ENCODE measurements at regions not wholly inside any gene's neighbourhood (a gene's known extent, or its start where the extent isn't known, plus 50 kb on each side); places are given as distances from the start of the nearest gene placed in this dataset.

- H3K4me1 ChIP-seq: no peaks in the 10 kb centered on the region
- H3K27me3 ChIP-seq: no peaks in the 10 kb centered on the region
- TF ChIP-seq POLR2A (IDR thresholded peaks at IDR 0.05): no peak
- TF ChIP-seq CTCF (IDR thresholded peaks at IDR 0.05): no peak
- DNase-seq: no peak
- H3K36me3 ChIP-seq: no peaks in the 10 kb centered on the region
- H3K9me3 ChIP-seq: no peaks in the 10 kb centered on the region
- no peak overlapping the region for H3K27ac ChIP-seq
- H3K4me3 ChIP-seq: no peak overlapping the region
Observed at GRCh38 chr2:104405623-104406022, 448.3 kb upstream of the POU3F3 start.

- Histone ChIP-seq H3K27ac (no peak overlapping the region), H3K36me3 (no peaks in the 10 kb centered on the region), H3K4me3 (no peak overlapping the region), H3K9me3 (no peaks in the 10 kb centered on the region), H3K4me1 (no peaks in the 10 kb centered on the region), H3K27me3 (no peaks in the 10 kb centered on the region)
- no peak for DNase-seq
- no peak for TF ChIP-seq CTCF (IDR thresholded peaks at IDR 0.05)
- no peak for TF ChIP-seq POLR2A (IDR thresholded peaks at IDR 0.05)
Observed at GRCh38 chr2:104406261-104406726, 447.6 kb upstream of the POU3F3 start.

GRCh38 chr2:104407641-104408040 is 446.3 kb upstream of the POU3F3 start:
- H3K27ac ChIP-seq: no peak overlapping the region
- no peak for DNase-seq
- no peaks in the 10 kb centered on the region for H3K36me3 ChIP-seq
- no peaks in the 10 kb centered on the region for H3K4me1 ChIP-seq
- H3K9me3 ChIP-seq: no peaks in the 10 kb centered on the region
- no peak overlapping the region for H3K4me3 ChIP-seq
- H3K27me3 ChIP-seq: no peaks in the 10 kb centered on the region
- TF ChIP-seq CTCF (IDR thresholded peaks at IDR 0.05) (no peak), POLR2A (IDR thresholded peaks at IDR 0.05) (no peak)

GRCh38 chr2:104408266-104408665 is 445.6 kb upstream of the POU3F3 start:
- TF ChIP-seq POLR2A (IDR thresholded peaks at IDR 0.05) (no peak), CTCF (IDR thresholded peaks at IDR 0.05) (no peak)
- Histone ChIP-seq H3K27ac (no peak overlapping the region), H3K36me3 (no peaks in the 10 kb centered on the region)

GRCh38 chr2:104410136-104410535 is 443.8 kb upstream of the POU3F3 start:
- no peaks in the 10 kb centered on the region for H3K4me1 ChIP-seq
- no peak overlapping the region for H3K27ac ChIP-seq

More at GRCh38 chr2:104408266-104408665, 445.6 kb upstream of the POU3F3 start:
- no peak for DNase-seq
- H3K4me1 ChIP-seq: no peaks in the 10 kb centered on the region
- no peak overlapping the region for H3K4me3 ChIP-seq
- no peaks in the 10 kb centered on the region for H3K27me3 ChIP-seq
- H3K9me3 ChIP-seq: no peaks in the 10 kb centered on the region

GRCh38 chr2:104412384-104412783 is 441.5 kb upstream of the POU3F3 start:
- Histone ChIP-seq H3K4me3 (no peak overlapping the region), H3K36me3 (no peaks in the 10 kb centered on the region), H3K4me1 (no peaks in the 10 kb centered on the region), H3K9me3 (no peaks in the 10 kb centered on the region), H3K27ac (no peak overlapping the region), H3K27me3 (no peaks in the 10 kb centered on the region)
- TF ChIP-seq POLR2A (IDR thresholded peaks at IDR 0.05) (no peak), CTCF (IDR thresholded peaks at IDR 0.05) (peak in 4 of 6 experiments; percentile 38 to 66 (median 58))
- peak in 1 of 3 donors; percentile 70 for DNase-seq

More at GRCh38 chr2:104410136-104410535, 443.8 kb upstream of the POU3F3 start:
- Histone ChIP-seq H3K9me3 (no peaks in the 10 kb centered on the region), H3K27me3 (no peaks in the 10 kb centered on the region), H3K36me3 (no peaks in the 10 kb centered on the region), H3K4me3 (no peak overlapping the region)
- TF ChIP-seq POLR2A (IDR thresholded peaks at IDR 0.05): no peak
- DNase-seq: no peak

Measured in Peyer's patch (tissue), 4 donors.